ENCODE measurements at regions not wholly inside any gene's neighbourhood (a gene's known extent, or its start where the extent isn't known, plus 50 kb on each side); places are given as distances from the start of the nearest gene placed in this dataset.

DNA sequence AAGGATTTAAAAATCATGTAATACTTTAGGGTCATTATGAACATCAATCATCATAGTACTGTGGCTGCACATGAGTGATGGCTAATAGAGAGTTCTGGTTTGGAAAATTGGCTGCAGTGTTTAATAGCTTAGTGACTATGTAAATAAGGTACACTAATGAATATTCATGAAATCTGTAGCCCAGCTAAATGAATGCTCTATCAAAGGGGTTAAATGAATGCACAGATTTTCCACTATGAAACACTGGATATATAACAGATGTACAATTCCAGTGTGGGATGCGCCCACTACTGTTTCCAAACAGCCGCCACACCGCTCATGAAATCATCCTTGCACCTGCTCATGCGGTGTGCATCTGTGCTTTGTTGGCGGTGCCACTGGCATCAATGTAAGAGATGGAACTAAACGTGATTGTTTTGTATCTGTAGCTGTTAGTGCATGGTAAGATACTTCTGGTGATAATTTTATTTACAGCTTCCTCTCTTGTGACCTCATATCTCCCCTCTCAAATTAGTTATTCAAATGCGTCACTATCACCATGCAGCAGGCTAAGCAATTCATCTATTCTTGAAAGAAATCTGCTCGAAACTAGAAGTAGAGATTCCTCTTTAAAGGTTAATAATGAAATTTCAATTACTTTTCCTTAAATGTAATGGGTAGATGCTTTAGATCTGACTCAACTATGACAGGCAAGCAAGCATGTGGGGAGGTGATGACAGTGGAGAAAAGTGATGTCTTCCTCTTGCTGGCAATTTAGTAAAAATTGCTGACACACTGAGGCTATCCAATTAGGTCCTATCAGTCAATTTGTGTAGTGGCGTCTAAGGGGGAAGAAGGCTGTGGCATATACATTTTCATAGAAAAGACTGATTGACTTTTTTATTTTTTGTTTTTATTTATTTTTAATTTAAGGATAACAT is 433.6 kb downstream of the AEBP2 start:
- Histone ChIP-seq H3K9me3 (ENCODE audit: control insufficient read depth, low read length) (no peaks in the 10 kb centered on the region), H3K27ac (ENCODE audit: low read length) (no peak overlapping the region), H3K27me3 (ENCODE audit: control insufficient read depth, insufficient read depth) (no peaks in the 10 kb centered on the region), H3K4me3 (ENCODE audit: low read length) (no peak overlapping the region), H3K4me1 (ENCODE audit: control insufficient read depth, insufficient read depth, low read length) (no peaks in the 10 kb centered on the region)
- ATAC-seq (no peak), DNase-seq (no peak)
- 86% methylated on average over 9 of the region's 9 CpGs for WGBS
- intact Hi-C loops (cut with DNase I): no loop called here

DNA sequence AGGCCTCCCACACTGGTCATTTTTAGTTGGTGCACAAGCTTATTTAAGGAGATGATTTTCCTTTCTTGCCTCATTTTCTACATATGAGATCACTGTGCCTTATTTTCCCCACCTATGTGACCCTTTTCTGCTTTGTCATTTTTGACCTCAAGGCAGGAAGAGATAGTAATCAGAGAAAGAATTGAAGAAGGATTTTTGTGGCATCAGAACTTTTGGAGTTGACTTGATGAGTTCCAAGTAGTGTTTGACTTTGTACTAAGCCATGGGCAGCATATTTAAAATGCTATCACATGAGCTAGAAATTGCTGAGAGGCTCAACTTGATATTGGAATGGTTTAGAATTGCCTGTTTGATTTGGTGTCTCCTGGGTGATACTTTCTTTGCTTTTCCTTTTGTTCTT is 440.8 kb downstream of the AEBP2 start:
- no peak overlapping the region for H3K27ac ChIP-seq (ENCODE audit: low read length)
- ATAC-seq (no peak), DNase-seq (no peak)
- no peaks in the 10 kb centered on the region for H3K27me3 ChIP-seq (ENCODE audit: control insufficient read depth, insufficient read depth)
- H3K9me3 ChIP-seq (ENCODE audit: control insufficient read depth, low read length): no peaks in the 10 kb centered on the region
- no peaks in the 10 kb centered on the region for H3K4me1 ChIP-seq (ENCODE audit: control insufficient read depth, insufficient read depth, low read length)
- intact Hi-C loops (cut with DNase I): no loop called here
- H3K4me3 ChIP-seq (ENCODE audit: low read length): no peak overlapping the region

DNA sequence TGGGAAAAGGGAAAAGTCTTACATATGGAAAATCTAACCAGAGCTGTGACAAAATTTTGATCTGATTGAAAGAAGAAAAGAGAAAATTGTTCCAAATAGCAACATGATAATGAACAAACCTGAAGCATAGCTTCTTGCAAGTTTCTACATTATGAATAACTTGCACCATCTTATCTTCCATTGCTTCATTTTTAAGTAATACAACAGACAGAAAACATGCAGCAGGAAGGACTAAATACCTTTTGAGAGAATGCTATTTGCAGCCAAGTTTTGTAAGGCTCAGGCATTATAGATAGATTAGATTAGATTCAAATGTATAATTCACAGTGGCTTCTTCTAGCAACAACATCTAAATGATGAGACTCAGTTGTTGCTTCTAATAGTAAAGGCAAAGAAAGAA is 441.4 kb downstream of the AEBP2 start:
- Histone ChIP-seq H3K4me1 (ENCODE audit: control insufficient read depth, insufficient read depth, low read length) (no peaks in the 10 kb centered on the region), H3K4me3 (ENCODE audit: low read length) (no peak overlapping the region), H3K9me3 (ENCODE audit: control insufficient read depth, low read length) (no peaks in the 10 kb centered on the region), H3K27ac (ENCODE audit: low read length) (no peak overlapping the region), H3K27me3 (ENCODE audit: control insufficient read depth, insufficient read depth) (no peaks in the 10 kb centered on the region)
- intact Hi-C loops (cut with DNase I): no loop called here
- ATAC-seq (no peak), DNase-seq (no peak)

DNA sequence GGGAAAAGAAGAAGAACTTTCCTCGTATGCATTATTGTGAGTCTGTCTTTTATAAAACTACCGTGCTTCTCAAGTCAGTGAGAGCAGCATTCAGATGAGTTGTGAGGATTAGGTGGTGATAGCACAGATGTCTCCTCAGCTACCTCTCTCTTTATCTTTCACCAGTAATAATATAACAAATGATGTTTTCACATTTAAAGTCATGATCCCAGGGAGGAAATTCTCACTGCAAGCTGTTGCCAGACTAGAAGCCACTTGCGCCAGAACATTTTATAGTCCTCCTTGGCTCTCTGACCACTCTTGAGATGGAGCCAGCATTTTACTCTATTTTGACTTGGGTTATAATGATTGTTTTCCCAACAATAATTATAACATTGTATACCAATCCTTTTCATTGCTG is 443.1 kb downstream of the AEBP2 start:
- H3K4me1 ChIP-seq (ENCODE audit: control insufficient read depth, insufficient read depth, low read length): no peaks in the 10 kb centered on the region
- intact Hi-C loops (cut with DNase I): no loop called here
- H3K27ac ChIP-seq (ENCODE audit: low read length): no peak overlapping the region
- no peaks in the 10 kb centered on the region for H3K27me3 ChIP-seq (ENCODE audit: control insufficient read depth, insufficient read depth)
- 27% methylated on average over 3 of the region's 3 CpGs for WGBS
- no peaks in the 10 kb centered on the region for H3K9me3 ChIP-seq (ENCODE audit: control insufficient read depth, low read length)
- ATAC-seq: peak in 1 of 2 donors; percentile 49
- H3K4me3 ChIP-seq (ENCODE audit: low read length): no peak overlapping the region
- peak in 1 of 3 donors; percentile 44 for DNase-seq

DNA sequence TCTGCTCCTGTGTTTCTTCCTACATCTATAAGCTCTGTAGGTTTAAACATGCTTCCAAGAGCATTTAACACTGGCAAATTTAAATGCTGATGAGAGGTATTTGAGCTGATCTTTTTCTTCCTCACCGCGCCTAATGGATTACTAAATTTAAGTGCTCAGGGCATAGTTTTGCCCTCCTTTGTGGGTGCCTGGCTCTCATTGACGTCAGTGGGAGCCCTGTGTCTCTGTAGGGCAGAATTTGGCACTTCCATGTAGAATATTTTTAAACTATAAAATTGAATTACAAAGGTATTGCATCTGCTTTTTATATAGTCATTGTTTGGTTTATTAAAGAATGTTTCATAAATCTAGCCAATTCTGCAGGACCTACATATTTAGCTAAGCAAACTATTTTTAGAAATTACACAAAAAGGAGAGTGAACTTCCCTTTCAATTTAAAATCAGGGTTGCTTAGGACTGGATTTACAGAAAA is 444.8 kb downstream of the AEBP2 start:
- intact Hi-C loops (cut with DNase I): no loop called here
- 41% methylated on average over 3 of the region's 3 CpGs for WGBS
- H3K4me3 ChIP-seq (ENCODE audit: low read length): no peak overlapping the region
- no peaks in the 10 kb centered on the region for H3K27me3 ChIP-seq (ENCODE audit: control insufficient read depth, insufficient read depth)
- H3K9me3 ChIP-seq (ENCODE audit: control insufficient read depth, low read length): no peaks in the 10 kb centered on the region
- H3K27ac ChIP-seq (ENCODE audit: low read length): no peak overlapping the region
- ATAC-seq (peak in 1 of 2 donors; percentile 34), DNase-seq (no peak)
- no peaks in the 10 kb centered on the region for H3K4me1 ChIP-seq (ENCODE audit: control insufficient read depth, insufficient read depth, low read length)

DNA sequence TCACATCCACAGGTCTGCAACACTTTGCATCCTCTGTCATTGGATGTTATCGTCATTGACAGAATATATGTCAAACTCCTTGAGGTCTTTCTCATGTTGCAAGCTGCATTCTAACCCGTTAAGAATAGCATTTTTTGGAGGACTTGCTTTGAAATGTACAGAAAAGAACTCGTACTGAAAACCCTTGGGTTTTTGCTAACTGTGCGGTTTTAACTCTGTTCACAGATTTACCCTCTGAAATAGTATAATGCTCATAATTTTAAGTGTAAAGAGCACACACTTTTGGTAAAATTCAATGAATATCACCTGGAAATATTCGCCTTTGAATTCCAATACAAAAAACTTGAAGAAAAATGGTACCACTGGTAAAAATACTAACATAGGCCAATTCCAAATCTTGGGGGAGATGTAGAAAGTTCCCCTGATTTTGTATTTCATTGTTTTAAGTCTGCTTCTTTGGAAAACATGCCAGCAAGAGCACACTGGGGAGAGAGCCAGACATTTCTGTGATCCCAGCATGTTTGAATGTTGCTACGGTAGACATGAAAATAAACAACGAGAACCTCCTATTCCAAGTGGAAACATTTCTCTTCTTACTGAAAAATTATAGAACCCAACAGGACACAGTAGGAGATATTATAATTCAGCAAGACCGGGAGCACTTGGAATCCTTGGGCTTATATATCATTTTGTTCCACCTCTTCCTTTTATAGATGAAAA is 446.0 kb downstream of the AEBP2 start:
- no peaks in the 10 kb centered on the region for H3K9me3 ChIP-seq (ENCODE audit: control insufficient read depth, low read length)
- ATAC-seq (peak; percentile 68 to 72), DNase-seq (peak in 1 of 3 donors; percentile 68)
- no peak overlapping the region for H3K27ac ChIP-seq (ENCODE audit: low read length)
- no peak overlapping the region for H3K4me3 ChIP-seq (ENCODE audit: low read length)
- H3K4me1 ChIP-seq (ENCODE audit: control insufficient read depth, insufficient read depth, low read length): no peaks in the 10 kb centered on the region
- WGBS: 52% methylated on average over 8 of the region's 8 CpGs
- no peaks in the 10 kb centered on the region for H3K27me3 ChIP-seq (ENCODE audit: control insufficient read depth, insufficient read depth)
- intact Hi-C loops (cut with DNase I): loop anchor here in 1 of 4 donors (5.0 kb wide), 1 partner anchor 123 kb away; no protein-coding TSS in a partner anchor

DNA sequence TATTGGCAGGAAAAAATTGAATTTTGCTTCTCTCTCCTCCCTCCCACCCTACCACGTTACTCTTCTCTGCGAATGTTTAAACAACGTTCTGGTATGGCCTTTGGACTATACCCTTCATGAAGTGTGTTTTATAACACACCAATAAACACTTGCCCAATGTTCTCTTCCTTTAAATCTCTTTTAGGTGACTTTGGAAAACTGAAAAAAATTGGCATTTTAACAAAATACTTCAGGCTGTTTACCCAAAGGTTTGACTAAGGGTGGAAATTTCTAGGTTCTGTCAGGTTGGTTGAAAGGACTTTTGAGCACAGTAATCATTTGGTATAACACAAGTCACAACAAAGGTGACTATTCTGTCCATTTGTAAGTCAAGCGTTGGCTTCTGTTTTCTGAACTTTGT is 446.8 kb downstream of the AEBP2 start:
- Histone ChIP-seq H3K4me3 (ENCODE audit: low read length) (no peak overlapping the region), H3K9me3 (ENCODE audit: control insufficient read depth, low read length) (no peaks in the 10 kb centered on the region), H3K4me1 (ENCODE audit: control insufficient read depth, insufficient read depth, low read length) (no peaks in the 10 kb centered on the region), H3K27ac (ENCODE audit: low read length) (peak overlapping the region; percentile 30), H3K27me3 (ENCODE audit: control insufficient read depth, insufficient read depth) (no peaks in the 10 kb centered on the region)
- ATAC-seq: no peak
- no peak for DNase-seq
- 90% methylated on average over 4 of the region's 4 CpGs for WGBS
- intact Hi-C loops (cut with DNase I): loop anchor here in 1 of 4 donors (5.0 kb wide), 1 partner anchor 124 kb away; no protein-coding TSS in a partner anchor

DNA sequence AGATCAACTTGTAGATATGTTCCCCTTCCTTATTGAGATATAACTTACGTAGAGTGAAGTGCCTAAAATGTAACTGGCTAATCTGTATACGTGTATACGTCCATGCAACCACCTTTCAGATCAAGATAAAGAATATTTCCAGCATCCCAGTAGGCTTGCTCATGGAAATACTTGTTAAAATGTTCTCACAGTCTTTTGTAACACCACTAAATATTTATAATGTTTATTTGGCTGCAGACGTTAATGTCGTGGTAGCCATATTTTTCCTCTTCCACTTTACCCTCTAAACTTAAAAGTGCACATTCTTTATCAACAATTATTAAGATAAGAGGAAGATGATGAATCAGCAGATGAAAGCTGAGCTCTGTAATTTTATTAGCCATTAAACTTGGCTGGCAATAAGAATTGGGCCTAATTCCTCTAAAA is 447.4 kb downstream of the AEBP2 start:
- Histone ChIP-seq H3K9me3 (ENCODE audit: control insufficient read depth, low read length) (no peaks in the 10 kb centered on the region), H3K27ac (ENCODE audit: low read length) (no peak overlapping the region), H3K4me3 (ENCODE audit: low read length) (no peak overlapping the region), H3K4me1 (ENCODE audit: control insufficient read depth, insufficient read depth, low read length) (no peaks in the 10 kb centered on the region), H3K27me3 (ENCODE audit: control insufficient read depth, insufficient read depth) (no peaks in the 10 kb centered on the region)
- intact Hi-C loops (cut with DNase I): loop anchor here in 1 of 4 donors (5.0 kb wide), 1 partner anchor 124 kb away; no protein-coding TSS in a partner anchor
- no peak for DNase-seq
- WGBS: 58% methylated on average over 5 of the region's 5 CpGs
- no peak for ATAC-seq

DNA sequence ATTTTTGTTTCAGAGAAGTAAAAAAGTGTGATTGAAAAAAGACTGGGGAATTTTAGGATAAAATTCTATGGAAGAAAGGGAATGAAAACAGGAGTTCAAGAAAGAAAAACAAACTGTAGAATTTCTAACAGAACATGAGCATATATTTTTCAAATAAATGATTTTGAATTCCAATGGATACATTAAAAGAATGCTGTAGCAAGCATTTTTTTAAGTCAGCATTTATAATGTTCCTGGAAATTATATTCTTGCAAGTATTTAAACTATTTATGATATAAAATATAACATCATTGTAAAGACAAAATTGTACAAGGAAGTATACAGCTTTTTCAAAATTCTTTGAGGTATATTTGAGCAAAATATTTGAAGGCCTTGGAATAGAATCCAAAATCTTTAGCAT is 450.7 kb downstream of the AEBP2 start:
- Histone ChIP-seq H3K4me3 (ENCODE audit: low read length) (no peak overlapping the region), H3K27me3 (ENCODE audit: control insufficient read depth, insufficient read depth) (no peaks in the 10 kb centered on the region), H3K9me3 (ENCODE audit: control insufficient read depth, low read length) (no peaks in the 10 kb centered on the region), H3K4me1 (ENCODE audit: control insufficient read depth, insufficient read depth, low read length) (no peaks in the 10 kb centered on the region), H3K27ac (ENCODE audit: low read length) (no peak overlapping the region)
- intact Hi-C loops (cut with DNase I): no loop called here
- DNase-seq (no peak), ATAC-seq (no peak)

DNA sequence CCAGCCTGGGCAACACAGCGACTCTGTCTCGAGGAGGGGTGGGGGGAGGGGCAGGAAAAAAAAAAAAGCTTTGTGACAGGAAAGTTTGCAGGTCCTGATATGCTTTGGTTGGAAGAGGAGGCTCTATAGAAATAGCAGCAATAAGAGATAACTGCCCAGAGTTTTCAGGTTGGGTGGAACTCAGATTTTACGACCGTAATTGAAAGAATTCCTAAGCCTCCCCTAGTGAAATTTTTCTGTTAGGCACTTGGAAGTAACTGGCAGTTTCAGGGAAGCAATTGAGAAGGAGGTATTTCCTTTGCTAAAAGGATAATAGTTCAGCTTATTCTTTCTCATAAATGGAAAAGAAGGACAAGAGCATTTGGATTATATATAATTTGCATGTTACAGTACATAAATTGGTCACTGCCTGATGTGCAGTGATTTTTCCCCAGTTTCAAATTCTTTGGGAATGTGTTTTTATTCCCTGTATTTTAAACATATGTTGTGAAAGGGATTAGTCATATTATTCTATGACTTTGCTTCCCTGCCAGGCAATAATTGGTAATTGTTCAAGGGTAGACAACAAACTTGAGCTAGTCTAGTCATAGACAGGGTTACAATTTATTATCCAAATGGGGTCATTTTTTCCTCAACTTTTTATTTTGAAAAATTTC is 452.8 kb downstream of the AEBP2 start:
- H3K4me3 ChIP-seq (ENCODE audit: low read length): no peak overlapping the region
- 55% methylated on average over 4 of the region's 4 CpGs for WGBS
- intact Hi-C loops (cut with DNase I): no loop called here
- H3K27me3 ChIP-seq (ENCODE audit: control insufficient read depth, insufficient read depth): no peaks in the 10 kb centered on the region
- ATAC-seq (no peak), DNase-seq (no peak)
- H3K9me3 ChIP-seq (ENCODE audit: control insufficient read depth, low read length): no peaks in the 10 kb centered on the region
- no peaks in the 10 kb centered on the region for H3K4me1 ChIP-seq (ENCODE audit: control insufficient read depth, insufficient read depth, low read length)
- H3K27ac ChIP-seq (ENCODE audit: low read length): no peak overlapping the region

DNA sequence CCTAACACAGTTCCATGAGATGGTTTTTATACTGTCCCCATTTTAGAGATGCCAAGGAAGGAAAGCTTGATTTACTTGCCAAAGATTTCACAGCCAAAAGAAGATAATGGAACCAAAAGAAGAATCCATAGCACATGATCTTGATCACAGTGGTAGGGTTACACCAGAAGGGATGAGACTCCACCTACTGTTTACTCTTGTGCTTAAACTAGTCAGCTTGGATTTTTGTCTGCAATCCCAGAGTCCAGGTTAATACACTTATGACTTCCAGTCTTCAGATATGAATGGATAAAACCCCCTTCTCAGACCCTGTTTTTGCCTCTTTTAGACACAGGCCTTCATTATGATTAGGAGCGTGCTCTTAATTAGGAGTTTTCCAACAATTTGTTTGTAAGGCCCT is 454.2 kb downstream of the AEBP2 start:
- ATAC-seq (peak; percentile 64 to 70), DNase-seq (no peak)
- no peak overlapping the region for H3K27ac ChIP-seq (ENCODE audit: low read length)
- intact Hi-C loops (cut with DNase I): no loop called here
- H3K27me3 ChIP-seq (ENCODE audit: control insufficient read depth, insufficient read depth): no peaks in the 10 kb centered on the region
- WGBS: 93% methylated on average over 1 of the region's 1 CpG
- no peaks in the 10 kb centered on the region for H3K9me3 ChIP-seq (ENCODE audit: control insufficient read depth, low read length)
- H3K4me3 ChIP-seq (ENCODE audit: low read length): no peak overlapping the region
- no peaks in the 10 kb centered on the region for H3K4me1 ChIP-seq (ENCODE audit: control insufficient read depth, insufficient read depth, low read length)
